Adrenal gland (tissue), 9 donors: ENCODE measurements at regions not wholly inside any gene's neighbourhood (a gene's known extent, or its start where the extent isn't known, plus 50 kb on each side); places are given as distances from the start of the nearest gene placed in this dataset.

Source experiments
- DNase-seq, 7 donors: peaks; one replicate each; pipeline ENCODE4 v3.0.0-alpha.2; 2019 to 2020
- H3K27ac ChIP-seq, 5 donors: fragments of 200-600 bp; sonication (generic) in 4 of 5; 1 replicate in 3 of 5; 2 replicates in 2 of 5; pipeline versions ENCODE4 v1.5.1 to v1.8.0; 2016 to 2020; ENCODE audit warnings: mild to moderate bottlenecking in 1 of 5
- H3K27me3 ChIP-seq: fragments of 200-600 bp; 2 replicates; pipeline ENCODE4 v1.8.0; 2021
- H3K36me3 ChIP-seq, 2 donors: fragments of 200-600 bp; replicated peaks in 1 of 2; 1 replicate in 1 of 2; 2 replicates in 1 of 2; pipeline versions ENCODE4 v1.5.1 to v1.8.0; 2018 to 2022
- H3K4me1 ChIP-seq, 2 donors: fragments of 200-600 bp; replicated peaks in 1 of 2; 1 replicate in 1 of 2; 2 replicates in 1 of 2; pipeline versions ENCODE4 v1.5.1 to v1.8.0; 2018 to 2021
- H3K4me3 ChIP-seq, 4 donors: fragments of 200-600 bp; sonication (generic) in 3 of 4; one replicate each; pipeline ENCODE4 v1.5.1; 2016 to 2018
- H3K9me3 ChIP-seq, 3 donors: fragments of 200-600 bp; sonication (generic) in 1 of 3; replicated peaks in 1 of 3; 1 replicate in 2 of 3; 2 replicates in 1 of 3; pipeline versions ENCODE4 v1.5.1 to v1.8.0; 2016 to 2021
- CTCF ChIP-seq, 6 experiments: fragments of 450-650 bp in 4 of 6; fragments of 200-600 bp in 2 of 6; sonication (generic) in 1 of 6; IDR thresholded peaks; 1 replicate in 5 of 6; 2 replicates in 1 of 6; pipeline versions ENCODE4 v1.5.1 to v1.8.0; 2016 to 2021; ENCODE audit warnings: antibody characterized with exemption in 6 of 6, mild to moderate bottlenecking in 2 of 6, moderate library complexity in 1 of 6
- POLR2A ChIP-seq, 2 donors: fragments of 450-650 bp; IDR thresholded peaks; one replicate each; pipeline ENCODE4 v1.6.1; 2017; ENCODE audit warnings: antibody characterized with exemption in 2 of 2, mild to moderate bottlenecking in 2 of 2, moderate library complexity in 1 of 2
- WGBS, 4 donors: extraction: QIAGEN DNeasy Blood & Tissue Kit in 2 of 4; methylation state at CpG; one replicate each; pipeline versions ENCODE4 v1.1.5 to v1.1.7; 2013 to 2017; 5-methylcytosine and 5-hydroxymethylcytosine counted together
- intact Hi-C, 2 donors: fragments of 100-400 bp; cut with DNase I; formaldehyde crosslinking; loops; one replicate each; pipeline versions ENCODE4 v1.14.1 to v1.15.0; 2022 to 2023
- donor health status: healthy with polysubstance abuse.
- donor health status: Bipolar disorder and iron deficiency.
- donor health status: DM: yes; HTN: yes; CAD: no.
- donor health status: DM: no; HTN: no; CAD: no.
- donor health status: DM: no; HTN: no; CAD: no.

- intact Hi-C loops = no loop called here
- WGBS, 4 donors = 89 to 100% (median 97%) methylated on average over 1 of the region's 1 CpG
- Histone ChIP-seq H3K36me3 (no peaks in the 10 kb centered on the region), H3K9me3 (no peaks in the 10 kb centered on the region), H3K27me3 (no peaks in the 10 kb centered on the region), H3K4me3 (no peak overlapping the region), H3K4me1 (no peaks in the 10 kb centered on the region), H3K27ac (no peak overlapping the region)
- DNase-seq = no peak
- TF ChIP-seq POLR2A (IDR thresholded peaks at IDR 0.05) (no peak), CTCF (IDR thresholded peaks at IDR 0.05) (no peak)
These were observed 73.1 kb upstream of the KCNA4 start for GRCh38 chr11:30089921-30090320.

GRCh38 chr11:30091246-30091645 is 74.4 kb upstream of the KCNA4 start:
- no peak for DNase-seq
- no peaks in the 10 kb centered on the region for H3K9me3 ChIP-seq
- no peaks in the 10 kb centered on the region for H3K27me3 ChIP-seq
- H3K36me3 ChIP-seq = no peaks in the 10 kb centered on the region
- H3K4me1 ChIP-seq = no peaks in the 10 kb centered on the region
- TF ChIP-seq POLR2A (IDR thresholded peaks at IDR 0.05) (no peak), CTCF (IDR thresholded peaks at IDR 0.05) (no peak)
- H3K27ac ChIP-seq = no peak overlapping the region
- intact Hi-C loops = no loop called here
- no peak overlapping the region for H3K4me3 ChIP-seq

- no peak for DNase-seq
- 92 to 97% (median 94%) methylated on average over 2 of the region's 2 CpGs for WGBS, 4 donors
- H3K27ac ChIP-seq = no peak overlapping the region
- no peak for TF ChIP-seq POLR2A (IDR thresholded peaks at IDR 0.05)
- TF ChIP-seq CTCF (IDR thresholded peaks at IDR 0.05) = no peak
- no peaks in the 10 kb centered on the region for H3K36me3 ChIP-seq
- H3K4me3 ChIP-seq = no peak overlapping the region
- peaks cover 0 to 5% (median 0%) of the 10 kb centered on the region in 3 donors for H3K9me3 ChIP-seq
- no peaks in the 10 kb centered on the region for H3K4me1 ChIP-seq
- intact Hi-C loops = no loop called here
- H3K27me3 ChIP-seq = no peaks in the 10 kb centered on the region
These were observed 74.9 kb upstream of the KCNA4 start for GRCh38 chr11:30091737-30092136.

GRCh38 chr11:30092518-30092917 is 75.7 kb upstream of the KCNA4 start:
- Histone ChIP-seq H3K9me3 (peaks cover 0 to 5% (median 0%) of the 10 kb centered on the region in 3 donors), H3K27ac (no peak overlapping the region)
- intact Hi-C loops = no loop called here

More at GRCh38 chr11:30092518-30092917, 75.7 kb upstream of the KCNA4 start:
- no peak for TF ChIP-seq POLR2A (IDR thresholded peaks at IDR 0.05)
- no peak for TF ChIP-seq CTCF (IDR thresholded peaks at IDR 0.05)
- no peaks in the 10 kb centered on the region for H3K4me1 ChIP-seq
- H3K36me3 ChIP-seq = no peaks in the 10 kb centered on the region
- H3K4me3 ChIP-seq = no peak overlapping the region
- no peaks in the 10 kb centered on the region for H3K27me3 ChIP-seq
- DNase-seq = no peak
